ENCODE measurements at regions not wholly inside any gene's neighbourhood (a gene's known extent, or its start where the extent isn't known, plus 50 kb on each side); places are given as distances from the start of the nearest gene placed in this dataset.

DNA sequence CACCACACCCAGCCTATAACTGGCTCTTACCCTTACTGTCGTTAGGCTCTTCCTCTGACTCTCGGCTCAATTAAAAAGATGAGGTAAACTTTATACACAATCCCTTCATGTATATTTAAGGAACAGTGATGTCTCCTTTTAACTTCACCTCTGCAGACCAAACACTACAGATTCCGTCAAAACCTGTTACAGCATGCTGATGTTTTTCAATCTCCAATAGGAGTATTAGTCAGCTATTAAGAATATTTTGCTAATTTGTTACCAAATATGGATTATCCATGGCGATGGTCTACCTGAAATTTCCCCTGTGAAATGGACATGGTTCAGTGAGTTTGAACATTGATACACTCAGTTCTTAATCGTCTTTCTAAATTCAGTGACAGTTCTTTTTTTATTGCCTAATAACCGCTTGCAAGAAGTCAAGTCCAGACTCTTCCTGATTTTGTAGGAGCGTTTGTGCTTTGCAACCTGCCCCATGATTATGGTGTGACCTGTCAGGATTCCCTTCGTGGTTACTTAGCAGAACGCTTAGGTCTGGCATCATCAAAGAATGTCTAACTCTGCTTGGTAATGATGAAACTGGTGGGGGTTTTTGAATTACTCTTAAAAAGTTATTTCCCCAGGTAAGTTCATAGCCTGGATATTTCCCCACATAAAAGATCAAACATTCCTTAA lies 72.2 kb upstream of the STOX2 start:
- Histone ChIP-seq H3K27me3 (ENCODE audit: control insufficient read depth, insufficient read depth, low read length) (peaks cover 2% of the 10 kb centered on the region; the same call in 1 of the 2 replicates), H3K9me3 (ENCODE audit: control insufficient read depth, insufficient read depth, low read length) (no peaks in the 10 kb centered on the region), H2BK5ac (ENCODE audit: low read depth, low read length, poor library complexity, severe bottlenecking) (no peak overlapping the region), H2BK120ac (ENCODE audit: low read depth, low read length) (no peak overlapping the region), H2AFZ (replicated peaks; ENCODE audit: low read length, poor library complexity) (no peak overlapping the region), H3K23ac (ENCODE audit: low read depth, low read length) (no peak overlapping the region), H2AK5ac (ENCODE audit: low read depth, low read length) (no peak overlapping the region), H3K14ac (replicated peaks; ENCODE audit: low read depth, low read length) (no peak overlapping the region), H3K56ac (ENCODE audit: extremely low read depth, insufficient read depth, low read length) (no peak overlapping the region), H3K27ac (ENCODE audit: insufficient read depth, low read length) (no peak overlapping the region), H3K9ac (ENCODE audit: low read depth, low read length) (no peak overlapping the region), H3K4me1 (ENCODE audit: control insufficient read depth, insufficient read depth, low read length) (no peaks in the 10 kb centered on the region), H4K91ac (ENCODE audit: insufficient read depth, low read depth, low read length) (no peak overlapping the region), H3K9me1 (ENCODE audit: insufficient read depth, low read length) (no peaks in the 10 kb centered on the region), H4K8ac (ENCODE audit: low read depth in 2 of 2, low read length in 2 of 2) (no peak overlapping the region), H3K4me2 (ENCODE audit: low read depth, low read length) (no peak overlapping the region), H2AK9ac (replicated peaks; ENCODE audit: low read depth, low read length, poor library complexity) (no peak overlapping the region), H4K5ac (ENCODE audit: low read depth, low read length) (no peak overlapping the region), H3K36me3 (ENCODE audit: control insufficient read depth, insufficient read depth, low read length) (no peaks in the 10 kb centered on the region), H3K79me1 (ENCODE audit: low read depth in 1 of 2, low read length in 2 of 2) (no peaks in the 10 kb centered on the region), H3K4ac (ENCODE audit: low read depth, low read length) (no peak overlapping the region), H2BK15ac (ENCODE audit: low read depth, low read length) (no peak overlapping the region), H2BK20ac (ENCODE audit: low read depth, low read length) (no peak overlapping the region), H4K20me1 (ENCODE audit: insufficient read depth, low read length) (no peaks in the 10 kb centered on the region), H3K4me3 (ENCODE audit: insufficient read depth, low read depth, low read length) (no peak overlapping the region), H3K18ac (ENCODE audit: low read depth, low read length) (no peak overlapping the region)
- ChIA-PET CTCF (no interaction called here), POLR2A (ENCODE audit: unreplicated experiment) (no interaction called here)
- ATAC-seq (ENCODE audit: low read depth) (no peak), DNase-seq (no peak)
- intact Hi-C loops (cut with micrococcal nuclease) (no loop called here), in situ Hi-C loops (cut with MboI; ENCODE audit: low sequenced_read_pairs) (no loop called here), dilution Hi-C loops (cut with HindIII; ENCODE audit: low sequenced_read_pairs, unreplicated experiment) (no loop called here)
- TF ChIP-seq POLR2A (IDR thresholded peaks at IDR 0.05; ENCODE audit: low read depth, low read length) (no peak), BHLHE40 (IDR thresholded peaks at IDR 0.05; ENCODE audit: low read depth, low read length) (no peak), NFE2L2 (IDR thresholded peaks at IDR 0.05; ENCODE audit: low read depth, low read length) (no peak), FOS (IDR thresholded peaks at IDR 0.05; ENCODE audit: low read depth, low read length) (no peak), SMC3 (IDR thresholded peaks at IDR 0.05; ENCODE audit: low read depth, low read length) (no peak), MXI1 (IDR thresholded peaks at IDR 0.05; ENCODE audit: borderline replicate concordance, low read depth, low read length) (no peak), CHD1 (IDR thresholded peaks at IDR 0.05; ENCODE audit: low read depth, low read length) (no peak), RFX5 (IDR thresholded peaks at IDR 0.05; ENCODE audit: low read depth, low read length) (no peak), MAFK (IDR thresholded peaks at IDR 0.05; ENCODE audit: low read depth, low read length) (no peak), RAD21 (IDR thresholded peaks at IDR 0.05; ENCODE audit: low read length) (no peak), MAZ (IDR thresholded peaks at IDR 0.05; ENCODE audit: borderline replicate concordance, low read depth, low read length) (no peak), CEBPB (IDR thresholded peaks at IDR 0.05; ENCODE audit: low read depth, low read length) (no peak), RCOR1 (IDR thresholded peaks at IDR 0.05; ENCODE audit: insufficient replicate concordance, low read length) (no peak)
- TF ChIP-seq, protein P1, sequence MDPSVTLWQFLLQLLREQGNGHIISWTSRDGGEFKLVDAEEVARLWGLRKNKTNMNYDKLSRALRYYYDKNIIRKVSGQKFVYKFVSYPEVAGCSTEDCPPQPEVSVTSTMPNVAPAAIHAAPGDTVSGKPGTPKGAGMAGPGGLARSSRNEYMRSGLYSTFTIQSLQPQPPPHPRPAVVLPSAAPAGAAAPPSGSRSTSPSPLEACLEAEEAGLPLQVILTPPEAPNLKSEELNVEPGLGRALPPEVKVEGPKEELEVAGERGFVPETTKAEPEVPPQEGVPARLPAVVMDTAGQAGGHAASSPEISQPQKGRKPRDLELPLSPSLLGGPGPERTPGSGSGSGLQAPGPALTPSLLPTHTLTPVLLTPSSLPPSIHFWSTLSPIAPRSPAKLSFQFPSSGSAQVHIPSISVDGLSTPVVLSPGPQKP (IDR thresholded peaks at IDR 0.05; ENCODE audit: borderline replicate concordance, low read depth, low read length) = no peak
- TF ChIP-seq, protein P2, sequence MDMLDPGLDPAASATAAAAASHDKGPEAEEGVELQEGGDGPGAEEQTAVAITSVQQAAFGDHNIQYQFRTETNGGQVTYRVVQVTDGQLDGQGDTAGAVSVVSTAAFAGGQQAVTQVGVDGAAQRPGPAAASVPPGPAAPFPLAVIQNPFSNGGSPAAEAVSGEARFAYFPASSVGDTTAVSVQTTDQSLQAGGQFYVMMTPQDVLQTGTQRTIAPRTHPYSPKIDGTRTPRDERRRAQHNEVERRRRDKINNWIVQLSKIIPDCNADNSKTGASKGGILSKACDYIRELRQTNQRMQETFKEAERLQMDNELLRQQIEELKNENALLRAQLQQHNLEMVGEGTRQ (IDR thresholded peaks at IDR 0.05; ENCODE audit: low read depth, low read length) = no peak
- TF ChIP-seq, protein P3, sequence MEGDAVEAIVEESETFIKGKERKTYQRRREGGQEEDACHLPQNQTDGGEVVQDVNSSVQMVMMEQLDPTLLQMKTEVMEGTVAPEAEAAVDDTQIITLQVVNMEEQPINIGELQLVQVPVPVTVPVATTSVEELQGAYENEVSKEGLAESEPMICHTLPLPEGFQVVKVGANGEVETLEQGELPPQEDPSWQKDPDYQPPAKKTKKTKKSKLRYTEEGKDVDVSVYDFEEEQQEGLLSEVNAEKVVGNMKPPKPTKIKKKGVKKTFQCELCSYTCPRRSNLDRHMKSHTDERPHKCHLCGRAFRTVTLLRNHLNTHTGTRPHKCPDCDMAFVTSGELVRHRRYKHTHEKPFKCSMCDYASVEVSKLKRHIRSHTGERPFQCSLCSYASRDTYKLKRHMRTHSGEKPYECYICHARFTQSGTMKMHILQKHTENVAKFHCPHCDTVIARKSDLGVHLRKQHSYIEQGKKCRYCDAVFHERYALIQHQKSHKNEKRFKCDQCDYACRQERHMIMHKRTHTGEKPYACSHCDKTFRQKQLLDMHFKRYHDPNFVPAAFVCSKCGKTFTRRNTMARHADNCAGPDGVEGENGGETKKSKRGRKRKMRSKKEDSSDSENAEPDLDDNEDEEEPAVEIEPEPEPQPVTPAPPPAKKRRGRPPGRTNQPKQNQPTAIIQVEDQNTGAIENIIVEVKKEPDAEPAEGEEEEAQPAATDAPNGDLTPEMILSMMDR (conservative IDR thresholded peaks at IDR 0.05; ENCODE audit: low read depth, low read length) = no peak
- BruUV-seq (replicated peaks) = no TSS peak
- WGBS, 2 experiments (ENCODE audit: extremely low coverage in 2 of 2, insufficient read length in 1 of 2) = 89% methylated on average over 3 of the region's 9 CpGs; no CpG with 5 or more reads in 1 of the 2 experiments
